ENCODE measurements at regions not wholly inside any gene's neighbourhood (a gene's known extent, or its start where the extent isn't known, plus 50 kb on each side); places are given as distances from the start of the nearest gene placed in this dataset.

DNA sequence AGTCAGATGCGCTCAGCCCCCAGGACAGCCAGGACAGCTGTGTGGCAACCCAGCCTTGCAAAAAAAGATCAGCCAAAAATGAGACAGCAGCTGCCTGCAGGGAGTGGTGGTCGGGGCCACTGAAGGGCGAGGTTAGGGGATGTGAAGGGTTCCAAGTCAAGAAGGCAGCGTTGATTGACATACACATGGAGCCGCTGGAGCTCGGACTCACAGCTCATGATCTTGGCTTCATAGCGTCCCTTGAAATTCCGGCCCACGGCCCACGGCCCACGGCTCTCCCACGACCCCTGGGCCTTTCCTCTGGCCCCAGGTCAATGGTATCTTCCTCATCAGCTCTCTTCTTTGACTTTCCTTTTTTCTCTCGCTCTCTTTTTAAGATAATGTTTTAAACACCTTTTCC lies 390.0 kb upstream of the IRX4 start:
- TF ChIP-seq, protein P1, sequence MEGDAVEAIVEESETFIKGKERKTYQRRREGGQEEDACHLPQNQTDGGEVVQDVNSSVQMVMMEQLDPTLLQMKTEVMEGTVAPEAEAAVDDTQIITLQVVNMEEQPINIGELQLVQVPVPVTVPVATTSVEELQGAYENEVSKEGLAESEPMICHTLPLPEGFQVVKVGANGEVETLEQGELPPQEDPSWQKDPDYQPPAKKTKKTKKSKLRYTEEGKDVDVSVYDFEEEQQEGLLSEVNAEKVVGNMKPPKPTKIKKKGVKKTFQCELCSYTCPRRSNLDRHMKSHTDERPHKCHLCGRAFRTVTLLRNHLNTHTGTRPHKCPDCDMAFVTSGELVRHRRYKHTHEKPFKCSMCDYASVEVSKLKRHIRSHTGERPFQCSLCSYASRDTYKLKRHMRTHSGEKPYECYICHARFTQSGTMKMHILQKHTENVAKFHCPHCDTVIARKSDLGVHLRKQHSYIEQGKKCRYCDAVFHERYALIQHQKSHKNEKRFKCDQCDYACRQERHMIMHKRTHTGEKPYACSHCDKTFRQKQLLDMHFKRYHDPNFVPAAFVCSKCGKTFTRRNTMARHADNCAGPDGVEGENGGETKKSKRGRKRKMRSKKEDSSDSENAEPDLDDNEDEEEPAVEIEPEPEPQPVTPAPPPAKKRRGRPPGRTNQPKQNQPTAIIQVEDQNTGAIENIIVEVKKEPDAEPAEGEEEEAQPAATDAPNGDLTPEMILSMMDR (IDR thresholded peaks at IDR 0.05; ENCODE audit: extremely low read depth, missing control alignments) = no peak
- no peak for DNase-seq (ENCODE audit: low spot score)

- TF ChIP-seq, protein P1 (IDR thresholded peaks at IDR 0.05; ENCODE audit: extremely low read depth, missing control alignments) = no peak
- DNase-seq (ENCODE audit: low spot score) = no peak
Measured at GRCh38 chr5:2272039-2272438, 389.3 kb upstream of the IRX4 start.

- TF ChIP-seq, protein P1 (IDR thresholded peaks at IDR 0.05; ENCODE audit: extremely low read depth, missing control alignments) = no peak
- no peak for DNase-seq (ENCODE audit: low spot score)
Measured at GRCh38 chr5:2271316-2271715, 388.6 kb upstream of the IRX4 start.

DNA sequence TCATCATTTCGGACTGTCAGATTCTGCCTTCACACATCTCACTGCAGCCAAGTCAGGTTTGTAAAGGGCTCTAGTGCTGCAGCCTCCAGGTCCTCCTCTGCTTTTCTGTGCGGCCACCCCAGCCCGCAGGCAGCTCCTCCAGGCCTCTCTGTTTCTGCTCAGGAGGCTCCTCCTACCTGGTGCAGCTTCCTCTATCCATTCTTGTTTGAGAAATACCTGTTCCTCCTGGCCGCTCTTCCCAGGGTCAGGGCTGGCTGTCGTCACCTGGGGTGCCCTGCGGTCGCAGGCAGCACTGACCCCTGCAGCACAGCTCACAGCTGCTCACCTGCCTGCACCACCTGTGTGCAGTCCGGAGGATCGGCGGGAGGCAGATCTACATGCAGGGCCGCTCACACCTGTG lies 387.7 kb upstream of the IRX4 start:
- TF ChIP-seq, protein P1 (IDR thresholded peaks at IDR 0.05; ENCODE audit: extremely low read depth, missing control alignments) = no peak
- no peak for DNase-seq (ENCODE audit: low spot score)

DNA sequence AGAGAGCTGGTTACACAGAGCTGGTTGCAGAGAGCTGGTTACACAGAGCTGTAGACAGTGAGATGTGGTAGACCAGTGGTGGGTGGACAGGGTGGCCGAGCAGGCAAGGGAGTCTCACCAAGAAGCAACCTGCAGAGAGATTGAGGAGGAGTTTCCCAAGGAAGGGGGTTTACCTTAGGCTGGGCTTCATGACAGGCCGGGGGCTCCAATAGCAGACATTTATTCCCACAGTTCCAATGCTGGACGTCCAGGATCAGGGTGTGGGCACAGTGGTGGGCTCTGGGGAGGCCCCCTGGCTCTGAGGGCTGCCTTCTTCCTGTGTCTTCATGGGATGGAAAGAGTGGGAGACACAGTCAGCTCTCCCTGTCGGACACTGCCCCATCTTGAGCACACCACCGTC lies 386.9 kb upstream of the IRX4 start:
- DNase-seq (ENCODE audit: low spot score) = no peak
- TF ChIP-seq, protein P1 (IDR thresholded peaks at IDR 0.05; ENCODE audit: extremely low read depth, missing control alignments) = no peak

GRCh38 chr5:2267991-2268390 lies 385.3 kb upstream of the IRX4 start:
- no peak for DNase-seq (ENCODE audit: low spot score)
- TF ChIP-seq, protein P1 (IDR thresholded peaks at IDR 0.05; ENCODE audit: extremely low read depth, missing control alignments) = no peak

GRCh38 chr5:2266641-2267240 lies 384.0 kb upstream of the IRX4 start:
- TF ChIP-seq, protein P1 (IDR thresholded peaks at IDR 0.05; ENCODE audit: extremely low read depth, missing control alignments) = no peak
- DNase-seq (ENCODE audit: low spot score) = no peak

All from GM20000 (cell line).